HPDE6-E6E7 (cell line): ENCODE measurements at regions not wholly inside any gene's neighbourhood (a gene's known extent, or its start where the extent isn't known, plus 50 kb on each side); places are given as distances from the start of the nearest gene placed in this dataset.
"Not testable (repeated sequence)": the region's sequence is repeated elsewhere in the genome, so short reads cannot be mapped to it uniquely, and the experiment has no call there.

Experiments used
- DNase-seq: peaks from one replicate; pipeline ENCODE4 v3.0.0; 2011; ENCODE audit warnings: missing footprints; ENCODE audit errors: extremely low spot score

DNA sequence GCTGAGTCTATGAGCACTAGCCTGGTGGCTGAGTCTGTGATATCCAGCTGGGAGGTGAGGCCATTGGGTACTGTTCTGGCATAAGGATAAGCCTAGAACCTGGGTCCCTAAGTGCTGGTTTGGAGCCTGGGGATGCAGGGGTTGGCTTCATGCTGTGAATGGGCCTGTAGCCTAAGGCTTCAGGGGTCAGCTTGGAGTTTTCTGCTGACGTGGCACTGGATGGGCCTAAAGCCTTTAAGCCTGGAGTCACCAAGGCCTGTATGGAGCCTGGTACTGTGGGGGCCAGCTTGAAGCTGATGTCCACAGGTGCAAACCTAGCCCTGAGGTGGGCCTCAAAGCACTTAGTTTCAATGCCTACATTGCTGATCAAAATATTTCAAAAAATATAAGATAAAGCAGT, 979.6 kb upstream of the POU3F4 start:
- no peak for DNase-seq

GRCh38 chrX:82534086-82534597, 973.9 kb upstream of the POU3F4 start:
- DNase-seq: no peak

GRCh38 chrX:82537205-82537604, 970.9 kb upstream of the POU3F4 start:
- not testable (repeated sequence) for DNase-seq

- no peak for DNase-seq
These were observed 966.3 kb upstream of the POU3F4 start for GRCh38 chrX:82541822-82542221.

DNA sequence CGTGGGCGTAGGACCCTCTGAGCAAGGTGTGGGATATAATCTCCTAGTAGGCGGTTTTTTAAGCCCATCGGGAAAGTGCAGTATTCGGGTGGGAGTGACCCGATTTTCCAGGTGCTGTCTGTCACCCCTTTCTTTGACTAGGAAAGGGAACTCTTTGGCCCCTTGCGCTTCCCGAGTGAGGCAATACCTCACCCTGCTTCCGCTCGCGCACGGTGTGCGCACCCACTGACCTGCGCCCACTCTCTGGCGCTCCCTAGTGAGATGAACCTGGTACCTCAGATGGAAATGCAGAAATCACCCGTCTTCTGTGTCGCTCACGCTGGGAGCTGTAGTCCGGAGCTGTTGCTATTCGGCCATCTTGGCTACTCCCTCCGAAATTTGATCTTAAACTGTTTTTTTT, 955.9 kb upstream of the POU3F4 start:
- not testable (repeated sequence) for DNase-seq

DNA sequence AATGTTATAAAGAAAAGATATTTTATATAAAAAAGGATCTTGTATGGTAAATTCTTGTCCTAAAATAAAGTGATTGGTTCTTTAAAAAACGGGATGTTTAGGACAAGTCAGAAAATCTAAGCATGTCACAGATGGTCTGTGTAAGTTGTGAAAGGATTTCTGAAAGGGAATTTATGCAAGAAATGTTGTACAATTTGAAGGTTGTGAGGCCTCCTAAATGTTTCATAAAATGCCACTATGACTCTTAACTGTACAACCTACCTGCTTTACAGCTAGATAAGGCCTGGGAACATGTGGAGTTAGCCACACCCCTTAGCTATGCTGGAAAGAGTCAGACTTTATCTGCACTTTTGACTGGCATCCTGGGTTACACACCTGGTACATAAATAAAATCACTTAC, 951.5 kb upstream of the POU3F4 start:
- no peak for DNase-seq

DNA sequence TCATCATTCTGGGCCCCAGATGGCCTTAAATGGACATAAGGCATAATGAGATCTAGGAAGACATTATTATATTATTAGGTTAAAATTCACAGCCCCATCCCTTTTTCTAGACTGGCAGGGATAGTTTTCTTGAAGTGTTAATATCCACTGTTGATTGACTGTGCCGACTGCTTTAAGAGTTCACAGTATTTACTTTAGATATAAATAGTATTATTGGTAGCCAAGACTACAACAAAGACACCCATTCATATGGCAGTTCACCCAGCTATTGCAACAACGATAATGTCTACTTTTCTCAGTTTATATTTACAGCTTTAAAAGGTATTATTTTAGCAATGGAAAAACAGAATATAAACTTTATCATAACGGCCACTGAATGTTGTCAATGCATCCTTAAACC, 922.2 kb upstream of the POU3F4 start:
- no peak for DNase-seq

DNA sequence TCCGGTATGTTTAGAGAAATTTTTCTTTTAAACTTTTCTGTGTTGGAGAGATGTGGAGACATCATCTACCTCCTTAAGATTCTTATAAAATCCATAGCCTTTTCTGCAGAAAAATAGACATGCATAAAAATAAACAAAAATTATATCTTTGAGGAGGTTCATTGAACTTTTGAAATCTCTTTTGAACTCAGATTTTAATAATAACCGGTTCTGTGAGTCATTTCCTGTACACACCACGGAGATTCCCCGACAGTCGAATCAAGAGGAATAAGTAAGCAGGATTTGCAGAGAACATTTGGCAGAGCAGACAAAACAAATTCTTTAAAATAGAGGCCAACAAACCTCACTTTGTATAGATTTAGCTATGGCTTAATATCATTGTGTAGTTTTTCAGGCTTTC, 918.7 kb upstream of the POU3F4 start:
- DNase-seq: no peak

GRCh38 chrX:82591421-82591820, 916.7 kb upstream of the POU3F4 start:
- no peak for DNase-seq

DNA sequence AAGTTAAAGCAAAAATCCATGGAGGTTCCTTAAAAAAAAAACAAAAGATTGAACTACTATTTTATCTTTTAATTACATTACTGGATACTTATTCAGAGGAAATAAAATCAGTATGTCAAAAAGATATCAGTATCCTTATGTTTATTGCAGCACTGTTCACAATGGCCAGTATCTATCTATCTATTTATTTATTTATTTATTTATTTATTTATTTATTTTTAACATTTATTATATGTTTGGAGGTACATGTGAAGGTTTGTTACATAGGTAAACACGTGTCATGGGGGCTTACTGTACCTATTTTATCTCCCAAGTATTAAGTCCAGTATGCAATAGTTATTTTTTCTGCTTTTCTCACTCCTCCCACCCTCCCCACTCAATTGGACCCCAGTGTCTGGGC, 881.1 kb upstream of the POU3F4 start:
- no peak for DNase-seq

DNA sequence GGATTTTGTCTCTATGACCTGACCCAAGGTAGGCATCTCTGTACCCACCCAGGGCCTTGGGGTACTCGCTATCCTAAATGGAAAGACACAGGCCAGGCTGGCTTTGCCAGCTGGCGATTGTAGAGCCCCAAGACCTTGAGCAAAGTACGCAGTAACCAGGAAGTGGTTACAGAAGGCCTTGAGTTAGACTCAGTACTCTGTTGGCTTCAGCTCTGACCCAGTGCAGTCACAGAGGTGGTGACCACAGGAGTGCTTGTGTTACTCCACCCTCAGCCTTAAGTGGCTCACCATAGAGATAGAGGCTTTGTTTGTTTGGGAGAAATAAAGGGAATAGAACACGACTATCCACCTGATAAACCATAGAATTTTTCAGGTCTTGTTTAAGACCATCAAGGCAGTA, 880.5 kb upstream of the POU3F4 start:
- DNase-seq: no peak

- DNase-seq: no peak
These were observed 860.0 kb upstream of the POU3F4 start for GRCh38 chrX:82648062-82648461.

- no peak for DNase-seq
These were observed 858.4 kb upstream of the POU3F4 start for GRCh38 chrX:82649645-82650044.

DNA sequence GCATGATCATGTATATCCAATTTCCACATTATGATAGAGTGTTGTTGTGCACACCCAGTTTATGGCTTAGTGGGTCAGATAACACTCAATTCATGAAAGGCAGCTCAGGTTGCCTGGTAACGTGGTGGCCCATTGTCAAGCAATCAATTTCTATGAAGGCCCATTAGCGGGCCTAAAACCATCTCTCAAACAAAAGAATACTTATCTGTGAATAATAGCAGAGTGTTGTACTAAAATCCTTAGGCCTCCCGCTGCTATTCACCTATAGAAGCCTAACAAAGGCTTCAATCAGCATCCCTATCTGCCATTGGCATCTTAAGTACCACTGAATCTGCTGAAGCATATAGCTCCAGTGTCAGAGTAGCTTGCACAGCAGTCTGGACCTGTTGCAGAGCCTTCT, 849.6 kb upstream of the POU3F4 start:
- no peak for DNase-seq

DNA sequence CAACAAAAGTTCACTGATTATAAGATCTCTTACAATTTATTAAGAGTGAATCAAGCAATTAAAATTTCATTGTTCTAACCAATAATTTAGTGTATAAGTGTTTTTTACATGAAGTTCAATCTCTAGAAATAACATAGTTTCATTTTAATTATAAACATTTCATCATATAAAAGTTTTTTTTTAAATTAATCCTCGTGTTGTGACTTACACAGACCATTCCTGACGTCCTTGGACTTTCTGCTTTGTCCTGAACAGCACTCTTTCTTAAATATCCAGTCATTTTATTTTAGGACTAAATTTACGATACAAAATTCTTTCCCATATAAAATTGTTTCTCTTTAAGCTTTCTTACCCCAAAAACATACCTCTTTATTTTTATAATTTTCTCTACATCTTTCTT, 841.7 kb upstream of the POU3F4 start:
- no peak for DNase-seq

DNA sequence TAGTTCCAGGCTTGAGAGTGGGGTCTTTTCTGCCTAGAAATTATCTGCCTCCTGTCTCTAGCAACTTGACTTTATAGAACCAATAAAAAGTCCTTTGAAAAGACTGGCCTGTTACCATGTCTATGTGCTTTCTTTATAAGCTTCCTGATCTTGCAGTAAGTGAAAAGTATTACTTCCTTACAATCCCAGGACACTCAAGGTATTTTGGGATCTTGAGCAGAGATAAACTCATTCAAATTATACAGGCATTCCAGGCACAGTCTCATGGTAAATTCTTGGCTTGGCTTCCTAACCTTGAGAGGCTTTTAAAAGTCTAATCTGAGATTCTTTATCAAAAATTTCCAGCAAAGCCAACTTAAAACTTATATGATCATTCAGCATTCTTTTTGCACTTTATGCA, 833.0 kb upstream of the POU3F4 start:
- DNase-seq: no peak

GRCh38 chrX:82676386-82676785, 831.7 kb upstream of the POU3F4 start:
- DNase-seq: no peak

DNA sequence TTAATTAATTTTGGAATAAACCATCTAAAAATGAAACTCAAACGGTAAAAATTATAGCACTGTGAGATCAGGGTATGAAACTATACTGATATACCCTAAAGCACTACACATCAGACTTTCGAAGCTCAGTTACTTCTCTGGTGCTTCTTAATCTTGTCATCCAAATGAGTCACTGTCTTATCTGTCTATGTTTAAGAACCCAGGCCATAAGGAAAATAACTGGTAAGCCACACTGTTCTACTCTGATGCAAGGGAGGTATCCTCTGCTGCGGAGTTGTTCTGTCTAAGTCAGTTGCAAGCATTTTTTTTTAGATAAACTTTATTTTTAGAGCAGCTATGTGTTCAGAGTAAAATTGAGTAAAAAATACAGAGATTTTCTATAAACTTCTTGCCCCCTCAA, 830.8 kb upstream of the POU3F4 start:
- no peak for DNase-seq

GRCh38 chrX:82692991-82693390, 815.1 kb upstream of the POU3F4 start:
- no peak for DNase-seq

GRCh38 chrX:82695066-82695465, 813.0 kb upstream of the POU3F4 start:
- DNase-seq: no peak

- DNase-seq: no peak
These were observed 804.5 kb upstream of the POU3F4 start for GRCh38 chrX:82703551-82703950.

DNA sequence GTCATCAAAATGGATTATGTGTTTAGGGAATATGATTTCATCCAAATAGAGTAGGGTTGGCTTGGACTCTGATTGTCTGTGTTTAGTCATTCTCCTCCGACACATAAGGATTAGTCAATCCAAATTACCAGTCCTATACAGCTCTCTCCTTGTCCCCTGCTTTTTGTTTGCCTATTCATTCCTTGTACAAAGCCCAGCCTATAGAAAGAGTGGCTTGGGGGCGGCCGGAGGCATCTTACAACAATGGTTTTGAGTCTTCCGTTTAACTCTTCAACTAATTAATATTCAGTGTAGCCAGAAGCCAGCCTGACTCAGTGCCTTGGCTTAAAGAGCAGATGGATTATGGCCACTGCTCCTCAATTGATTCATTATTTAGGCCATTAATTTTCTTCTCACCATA, 796.6 kb upstream of the POU3F4 start:
- DNase-seq: no peak

DNA sequence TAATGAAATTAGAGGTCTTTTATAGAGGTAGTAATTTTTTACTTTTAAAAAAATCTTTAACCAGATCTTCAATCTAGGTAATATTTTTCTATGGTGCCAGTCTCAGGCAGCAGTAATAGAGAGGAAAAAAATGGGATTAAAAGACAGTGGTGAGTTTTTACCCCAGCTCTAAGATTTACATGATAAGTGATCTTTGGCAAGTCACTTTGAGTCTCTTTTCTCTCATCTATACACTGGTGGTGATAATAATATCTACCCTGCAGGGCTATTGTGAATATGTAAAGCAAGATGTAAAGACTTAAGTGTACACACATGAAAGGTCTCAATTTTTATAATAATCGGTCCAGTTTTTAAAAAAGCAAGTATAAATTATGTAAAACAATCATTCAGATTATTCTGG, 786.2 kb upstream of the POU3F4 start:
- DNase-seq: no peak

DNA sequence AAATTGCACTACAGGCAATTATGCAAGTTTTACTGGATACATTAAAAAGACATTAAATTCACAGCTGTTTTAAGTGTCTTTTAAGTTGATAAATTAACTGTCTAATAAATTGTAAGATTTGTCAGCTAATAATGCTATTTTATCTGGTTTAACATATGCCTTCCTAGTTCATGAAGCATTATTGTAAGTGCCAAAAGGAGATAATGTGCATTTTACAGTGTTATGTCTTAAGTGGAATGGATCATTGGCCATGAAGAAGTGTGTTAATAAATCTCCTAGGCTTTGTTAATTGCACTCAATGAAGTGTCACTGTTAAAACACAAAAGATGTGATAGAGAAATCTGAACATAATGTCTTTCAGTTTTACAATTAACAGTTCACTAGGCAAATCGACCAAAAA, 784.3 kb upstream of the POU3F4 start:
- no peak for DNase-seq

GRCh38 chrX:82727436-82727835, 780.7 kb upstream of the POU3F4 start:
- DNase-seq: not testable (repeated sequence)
